Keratinocyte (primary cell): ENCODE measurements at regions not wholly inside any gene's neighbourhood (a gene's known extent, or its start where the extent isn't known, plus 50 kb on each side); places are given as distances from the start of the nearest gene placed in this dataset.

Experiments
- DNase-seq: peaks from one replicate; pipeline ENCODE4 v3.0.0-alpha.2; 2011; ENCODE audit warnings: low read depth, missing footprints, low spot score
- FAIRE-seq: peaks from 2 replicates; lab custom pipeline; 2011; peaks lifted over from hg19 to GRCh38; lab: Jason Lieb, UNC
- H2AFZ ChIP-seq: 2 replicates; pipeline ENCODE4 v1.6.0; 2012; ENCODE audit warnings: low read length, control low read depth, inconsistent platforms; ENCODE audit not compliant: control insufficient read depth
- H3K27ac ChIP-seq: 2 replicates; pipeline ENCODE4 v1.5.1; 2011; ENCODE audit warnings: low read length; ENCODE audit not compliant: control insufficient read depth, insufficient read depth
- H3K27me3 ChIP-seq: 3 replicates; pipeline ENCODE4 v1.6.0; 2011; ENCODE audit warnings: low read length; ENCODE audit not compliant: control insufficient read depth, insufficient read depth; ENCODE audit errors: extremely low read depth
- H3K36me3 ChIP-seq, 2 experiments: 2 replicates in 1 of 2; 3 replicates in 1 of 2; pipeline ENCODE4 v1.5.1; 2011; ENCODE audit warnings: low read length in 2 of 2, mild to moderate bottlenecking in 1 of 2; ENCODE audit not compliant: control insufficient read depth in 2 of 2, insufficient read depth in 2 of 2; ENCODE audit errors: extremely low read depth in 1 of 2
- H3K4me1 ChIP-seq: 3 replicates; pipeline ENCODE4 v1.5.1; 2011; ENCODE audit warnings: low read length; ENCODE audit not compliant: control insufficient read depth, insufficient read depth; ENCODE audit errors: extremely low read depth
- H3K4me2 ChIP-seq: 3 replicates; pipeline ENCODE4 v1.6.0; 2011; ENCODE audit warnings: low read depth, low read length; ENCODE audit not compliant: control insufficient read depth, insufficient read depth; ENCODE audit errors: extremely low read depth
- H3K4me3 ChIP-seq, 3 experiments: fragments of 200-600 bp in 1 of 3; sonication (generic) in 1 of 3; 2 replicates in 2 of 3; 3 replicates in 1 of 3; pipeline ENCODE4 v1.5.1; 2011 to 2016; ENCODE audit warnings: low read length in 3 of 3, mild to moderate bottlenecking in 3 of 3, control low read depth in 2 of 3, inconsistent platforms in 1 of 3, low read depth in 1 of 3, mixed read lengths in 1 of 3, mixed run types in 1 of 3, moderate library complexity in 1 of 3; ENCODE audit not compliant: control insufficient read depth in 2 of 3, insufficient read depth in 2 of 3; ENCODE audit errors: extremely low read depth in 1 of 3
- H3K79me2 ChIP-seq: 2 replicates; pipeline ENCODE4 v1.6.0; 2012; ENCODE audit warnings: low read length; ENCODE audit not compliant: control insufficient read depth, insufficient read depth
- H3K9ac ChIP-seq: 3 replicates; pipeline ENCODE4 v1.6.0; 2011; ENCODE audit warnings: low read length; ENCODE audit not compliant: control insufficient read depth, insufficient read depth; ENCODE audit errors: extremely low read depth
- H3K9me1 ChIP-seq: 3 replicates; pipeline ENCODE4 v1.6.0; 2011; ENCODE audit warnings: low read length; ENCODE audit not compliant: control insufficient read depth, insufficient read depth; ENCODE audit errors: extremely low read depth
- H3K9me3 ChIP-seq: 2 replicates; pipeline ENCODE4 v1.5.1; 2012; ENCODE audit warnings: low read depth, low read length; ENCODE audit not compliant: control insufficient read depth
- H4K20me1 ChIP-seq: 3 replicates; pipeline ENCODE4 v1.6.0; 2011; ENCODE audit warnings: low read length; ENCODE audit not compliant: control insufficient read depth, insufficient read depth; ENCODE audit errors: extremely low read depth
- EZH2 ChIP-seq: IDR thresholded peaks from one replicate; pipeline ENCODE4 v1.6.1; 2012; ENCODE audit warnings: inconsistent platforms, mild to moderate bottlenecking, low read length, moderate library complexity
- dilution Hi-C: fragments of 300-500 bp; cut with MboI; formaldehyde crosslinking; loops from one replicate; pipeline ENCODE4 v1.7.0; 2020; ENCODE audit warnings: low sequenced_read_pairs; ENCODE audit not compliant: extremely low pct_ligation_motif_present
- TF ChIP-seq, protein P1 (sequence below), 3 experiments: IDR thresholded peaks in 1 of 3; conservative IDR thresholded peaks in 1 of 3; optimal IDR thresholded peaks in 1 of 3; 2 replicates in 2 of 3; 3 replicates in 1 of 3; pipeline versions ENCODE3 to v1.5.1; 2011; ENCODE audit warnings: low read length in 3 of 3, mild to moderate bottlenecking in 3 of 3, moderate library complexity in 2 of 3, control low read depth in 1 of 3, inconsistent platforms in 1 of 3; ENCODE audit not compliant: insufficient read depth in 2 of 3; ENCODE audit errors: extremely low read depth in 1 of 3

DNA sequence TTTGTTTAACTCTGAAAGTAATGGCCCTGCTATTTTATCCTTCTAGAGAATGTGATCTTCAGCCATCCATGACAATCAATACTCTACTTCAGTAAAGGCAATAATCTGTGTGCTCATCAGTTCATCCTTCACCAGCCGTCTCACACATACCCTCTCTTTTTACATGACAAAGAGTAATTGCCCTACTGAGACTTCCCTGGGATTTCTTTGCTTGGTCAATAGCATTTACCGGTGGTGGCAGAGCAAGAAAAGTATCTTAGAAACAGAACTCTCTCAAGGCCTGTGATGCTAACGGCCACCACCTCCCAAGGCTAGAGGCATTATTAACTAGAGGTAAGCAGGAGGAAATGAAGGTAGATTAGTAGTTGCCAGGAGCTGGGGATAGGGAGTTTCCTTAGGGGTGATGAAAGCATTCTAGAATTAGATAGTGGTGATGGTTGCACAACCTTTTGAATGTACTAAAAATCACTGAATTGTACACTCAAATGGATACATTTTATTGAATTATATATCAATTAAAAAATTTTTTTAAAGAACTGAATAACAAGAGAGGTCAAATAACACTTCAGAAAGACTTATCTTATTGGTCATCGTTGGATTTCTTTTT is 57.9 kb upstream of the EPC2 start:
- Histone ChIP-seq H4K20me1 (no peaks in the 10 kb centered on the region), H3K4me1 (peaks cover 13% of the 10 kb centered on the region), H3K36me3 (no peaks in the 10 kb centered on the region), H3K27me3 (no peaks in the 10 kb centered on the region), H3K9ac (no peak overlapping the region), H3K4me3 (no peak overlapping the region), H3K9me3 (no peaks in the 10 kb centered on the region), H2AFZ (no peak overlapping the region), H3K27ac (no peak overlapping the region), H3K79me2 (no peaks in the 10 kb centered on the region), H3K4me2 (no peak overlapping the region), H3K9me1 (no peaks in the 10 kb centered on the region)
- FAIRE-seq (peak; percentile 44), DNase-seq (no peak)
- no peak for TF ChIP-seq EZH2
- TF ChIP-seq, protein P1, sequence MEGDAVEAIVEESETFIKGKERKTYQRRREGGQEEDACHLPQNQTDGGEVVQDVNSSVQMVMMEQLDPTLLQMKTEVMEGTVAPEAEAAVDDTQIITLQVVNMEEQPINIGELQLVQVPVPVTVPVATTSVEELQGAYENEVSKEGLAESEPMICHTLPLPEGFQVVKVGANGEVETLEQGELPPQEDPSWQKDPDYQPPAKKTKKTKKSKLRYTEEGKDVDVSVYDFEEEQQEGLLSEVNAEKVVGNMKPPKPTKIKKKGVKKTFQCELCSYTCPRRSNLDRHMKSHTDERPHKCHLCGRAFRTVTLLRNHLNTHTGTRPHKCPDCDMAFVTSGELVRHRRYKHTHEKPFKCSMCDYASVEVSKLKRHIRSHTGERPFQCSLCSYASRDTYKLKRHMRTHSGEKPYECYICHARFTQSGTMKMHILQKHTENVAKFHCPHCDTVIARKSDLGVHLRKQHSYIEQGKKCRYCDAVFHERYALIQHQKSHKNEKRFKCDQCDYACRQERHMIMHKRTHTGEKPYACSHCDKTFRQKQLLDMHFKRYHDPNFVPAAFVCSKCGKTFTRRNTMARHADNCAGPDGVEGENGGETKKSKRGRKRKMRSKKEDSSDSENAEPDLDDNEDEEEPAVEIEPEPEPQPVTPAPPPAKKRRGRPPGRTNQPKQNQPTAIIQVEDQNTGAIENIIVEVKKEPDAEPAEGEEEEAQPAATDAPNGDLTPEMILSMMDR (optimal IDR thresholded peaks at IDR 0.05 in 1 of 3, IDR thresholded peaks at IDR 0.05 in 1 of 3, conservative IDR thresholded peaks at IDR 0.05 in 1 of 3; ENCODE audit: extremely low read depth in 1 of 3, insufficient read depth in 2 of 3, low read length in 3 of 3), result no peak
- dilution Hi-C loops, result no loop called here

DNA sequence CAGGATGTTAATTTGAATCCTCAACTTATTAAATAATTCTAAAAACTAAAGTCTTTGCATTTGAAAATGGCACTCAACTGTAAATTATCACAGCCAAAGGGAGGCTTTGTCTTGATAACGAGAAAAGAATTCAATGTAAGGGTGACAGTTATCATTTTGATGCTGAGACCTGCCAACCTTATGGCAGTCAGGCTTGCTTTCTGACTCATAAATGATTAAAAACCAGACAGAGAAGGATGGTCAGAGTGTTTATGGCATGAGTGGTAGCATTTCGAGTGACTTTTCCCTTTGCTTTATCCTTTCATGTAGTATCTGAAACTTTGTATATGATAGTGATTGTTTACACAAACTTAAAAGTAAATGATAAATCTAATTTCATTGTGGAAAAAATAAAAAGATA is 53.9 kb upstream of the EPC2 start:
- Histone ChIP-seq H3K9me1 (no peaks in the 10 kb centered on the region), H3K4me2 (no peak overlapping the region), H3K9ac (no peak overlapping the region), H3K4me1 (peaks cover 28% of the 10 kb centered on the region), H3K79me2 (no peaks in the 10 kb centered on the region), H3K36me3 (no peaks in the 10 kb centered on the region), H3K27me3 (no peaks in the 10 kb centered on the region), H2AFZ (no peak overlapping the region), H3K27ac (no peak overlapping the region), H4K20me1 (no peaks in the 10 kb centered on the region), H3K9me3 (no peaks in the 10 kb centered on the region), H3K4me3 (no peak overlapping the region)
- TF ChIP-seq EZH2, result no peak
- TF ChIP-seq, protein P1 (optimal IDR thresholded peaks at IDR 0.05 in 1 of 3, IDR thresholded peaks at IDR 0.05 in 1 of 3, conservative IDR thresholded peaks at IDR 0.05 in 1 of 3; ENCODE audit: extremely low read depth in 1 of 3, insufficient read depth in 2 of 3, low read length in 3 of 3), result no peak
- DNase-seq (no peak), FAIRE-seq (no peak)
- dilution Hi-C loops, result no loop called here
